B cell (primary cell): ENCODE measurements at regions not wholly inside any gene's neighbourhood (a gene's known extent, or its start where the extent isn't known, plus 50 kb on each side); places are given as distances from the start of the nearest gene placed in this dataset.
A peak's percentile ranks its signal among the peaks of the same experiment; 100 is the strongest.

Source experiments
- ATAC-seq: fragments of 200-7000 bp; cut with Tn5 transposase; one replicate; pipeline ENCODE4 v1.10.0; 2021; ENCODE audit warnings: low read depth, mild to moderate bottlenecking, moderate number of reproducible peaks, moderate library complexity
- CTCF ChIA-PET: fragments of 350-600 bp; sonication (Branson Sonifier 250); formaldehyde crosslinking; loops from one replicate; lab custom pipeline; 2021; ENCODE audit warnings: antibody characterized with exemption, inconsistent platforms; lab: Charles Lee
- POLR2A ChIA-PET: fragments of 350-600 bp; sonication (Branson Sonifier 250); formaldehyde crosslinking; loops from one replicate; lab custom pipeline; 2021; ENCODE audit warnings: antibody characterized with exemption; lab: Charles Lee
- DNase-seq: peaks from one replicate; pipeline ENCODE4 v3.0.0; 2013
- H2AFZ ChIP-seq: 2 replicates; pipeline ENCODE4 v1.6.1; 2012; ENCODE audit warnings: mild to moderate bottlenecking, low read depth, low read length; ENCODE audit not compliant: insufficient read depth, poor library complexity, severe bottlenecking
- H3K27ac ChIP-seq, 2 donors: 1 replicate in 1 of 2; 2 replicates in 1 of 2; pipeline ENCODE4 v1.5.1; 2012 to 2013; ENCODE audit warnings: low read length in 2 of 2, mild to moderate bottlenecking in 2 of 2, moderate library complexity in 1 of 2
- H3K27me3 ChIP-seq, 4 experiments: fragments of 200-600 bp in 1 of 4; sonication (generic) in 1 of 4; replicated peaks in 1 of 4; 1 replicate in 2 of 4; 2 replicates in 2 of 4; pipeline versions ENCODE4 v1.6.1 to v1.7.0; 2013 to 2016; ENCODE audit warnings: low read length in 3 of 4, mild to moderate bottlenecking in 2 of 4, mixed read lengths in 1 of 4, moderate library complexity in 1 of 4; ENCODE audit not compliant: insufficient read depth in 4 of 4, control insufficient read depth in 3 of 4; ENCODE audit errors: control extremely low read depth in 1 of 4
- H3K36me3 ChIP-seq, 2 experiments: replicated peaks in 1 of 2; 1 replicate in 1 of 2; 2 replicates in 1 of 2; pipeline versions ENCODE4 v1.6.1 to v1.7.1; 2013; ENCODE audit warnings: low read length in 1 of 2; ENCODE audit not compliant: insufficient read depth in 2 of 2, control insufficient read depth in 1 of 2; ENCODE audit errors: control extremely low read depth in 1 of 2, extremely low read depth in 1 of 2
- H3K4me1 ChIP-seq, 2 donors: fragments of 200-600 bp in 1 of 2; sonication (generic) in 1 of 2; 1 replicate in 1 of 2; 2 replicates in 1 of 2; pipeline versions ENCODE4 v1.5.1 to v1.6.1; 2013 to 2017; ENCODE audit warnings: low read length in 2 of 2; ENCODE audit not compliant: control insufficient read depth in 2 of 2, insufficient read depth in 2 of 2
- H3K4me2 ChIP-seq: replicated peaks from 2 replicates; pipeline ENCODE3; 2012; ENCODE audit warnings: mild to moderate bottlenecking, low read depth, low read length; ENCODE audit not compliant: poor library complexity, severe bottlenecking
- H3K4me3 ChIP-seq, 5 experiments: fragments of 200-600 bp in 1 of 5; sonication (generic) in 1 of 5; 1 replicate in 3 of 5; 2 replicates in 2 of 5; pipeline versions ENCODE4 v1.5.1 to v1.7.0; 2011 to 2016; ENCODE audit warnings: low read length in 4 of 5, mild to moderate bottlenecking in 4 of 5, low read depth in 2 of 5, control low read depth in 1 of 5, moderate library complexity in 1 of 5; ENCODE audit not compliant: insufficient read depth in 1 of 5; ENCODE audit errors: control extremely low read depth in 1 of 5, extremely low read depth in 1 of 5
- H3K79me2 ChIP-seq: fragments of 200-600 bp; sonication (generic); one replicate; pipeline ENCODE4 v1.6.0; 2016; ENCODE audit warnings: low read length; ENCODE audit not compliant: control insufficient read depth, insufficient read depth
- H3K9ac ChIP-seq: fragments of 200-600 bp; sonication (generic); 2 replicates; pipeline ENCODE4 v1.6.1; 2017; ENCODE audit warnings: mild to moderate bottlenecking, low read length, moderate library complexity
- H3K9me3 ChIP-seq, 3 donors: one replicate each; pipeline versions ENCODE4 v1.6.1 to v1.7.1; 2013; ENCODE audit warnings: low read length in 2 of 3; ENCODE audit not compliant: control insufficient read depth in 2 of 3, insufficient read depth in 1 of 3; ENCODE audit errors: control extremely low read depth in 1 of 3
- H4K20me1 ChIP-seq: 2 replicates; pipeline ENCODE4 v1.6.0; 2012; ENCODE audit warnings: mild to moderate bottlenecking, low read length; ENCODE audit not compliant: insufficient read depth, control insufficient read depth, poor library complexity, severe bottlenecking
- H3K27ac Mint-ChIP-seq: one replicate; pipeline ENCODE4 v1.8.0; 2021; ENCODE audit warnings: mixed read lengths
- H3K27me3 Mint-ChIP-seq: one replicate; pipeline ENCODE4 v1.8.0; 2021; ENCODE audit warnings: mixed read lengths
- H3K4me1 Mint-ChIP-seq: one replicate; pipeline ENCODE4 v1.8.0; 2021; ENCODE audit warnings: mixed read lengths
- H3K4me3 Mint-ChIP-seq: one replicate; pipeline ENCODE4 v1.8.0; 2021; ENCODE audit warnings: mixed read lengths
- H3K9me3 Mint-ChIP-seq: one replicate; pipeline ENCODE4 v1.8.0; 2022; ENCODE audit warnings: mixed read lengths; ENCODE audit not compliant: insufficient read depth
- EZH2 ChIP-seq: IDR thresholded peaks from 2 replicates; pipeline ENCODE4 v1.6.1; 2012; ENCODE audit warnings: borderline replicate concordance, low read depth, mild to moderate bottlenecking, moderate library complexity, low read length; ENCODE audit not compliant: insufficient read depth, poor library complexity, severe bottlenecking
- WGBS: methylation state at CpG from one replicate; pipeline ENCODE4 v1.1.5; 2013; ENCODE audit warnings: missing lambda C conversion rate; ENCODE audit not compliant: insufficient coverage; 5-methylcytosine and 5-hydroxymethylcytosine counted together
- intact Hi-C: fragments of 100-400 bp; cut with micrococcal nuclease; formaldehyde crosslinking; loops from one replicate; pipeline ENCODE4 v1.10.0; 2022
- TF ChIP-seq, protein P1 (sequence below): fragments of 200-600 bp; IDR thresholded peaks from one replicate; pipeline ENCODE4 v1.8.0; 2022; ENCODE audit warnings: antibody characterized with exemption, mild to moderate bottlenecking

GRCh38 chr16:85988306-85988705 is 89.3 kb downstream of the IRF8 start:
- Histone ChIP-seq H3K4me3 (peak overlapping the region in 1 of 5 experiments; percentile 47), H3K9me3 (no peaks in the 10 kb centered on the region), H2AFZ (peak overlapping the region; percentile 39), H3K79me2 (peaks cover 11% of the 10 kb centered on the region), H3K27me3 (no peaks in the 10 kb centered on the region), H3K4me2 (peak overlapping the region; percentile 74), H3K36me3 (no peaks in the 10 kb centered on the region), H3K9ac (peak overlapping the region; percentile 27), H3K27ac (peak overlapping the region; percentile 62 to 79), H4K20me1 (no peaks in the 10 kb centered on the region), H3K4me1 (peaks cover 86 to 98% of the 10 kb centered on the region in 2 donors)
- ATAC-seq (no peak), DNase-seq (peak; percentile 29)
- peaks cover 96% of the 10 kb centered on the region for H3K4me1 Mint-ChIP-seq
- CTCF ChIA-PET, result interaction anchor here (0.6 to 23.4 kb wide), 24 partner anchors 9 to 531 kb away, joined by 3 to 433 read pairs (median 4); partner anchors contain the start of gene IRF8
- H3K4me3 Mint-ChIP-seq, result peak overlapping the region; percentile 68
- H3K27ac Mint-ChIP-seq, result peak overlapping the region; percentile 84
- no peaks in the 10 kb centered on the region for H3K27me3 Mint-ChIP-seq
- no peaks in the 10 kb centered on the region for H3K9me3 Mint-ChIP-seq
- no peak for TF ChIP-seq EZH2
- TF ChIP-seq, protein P1, sequence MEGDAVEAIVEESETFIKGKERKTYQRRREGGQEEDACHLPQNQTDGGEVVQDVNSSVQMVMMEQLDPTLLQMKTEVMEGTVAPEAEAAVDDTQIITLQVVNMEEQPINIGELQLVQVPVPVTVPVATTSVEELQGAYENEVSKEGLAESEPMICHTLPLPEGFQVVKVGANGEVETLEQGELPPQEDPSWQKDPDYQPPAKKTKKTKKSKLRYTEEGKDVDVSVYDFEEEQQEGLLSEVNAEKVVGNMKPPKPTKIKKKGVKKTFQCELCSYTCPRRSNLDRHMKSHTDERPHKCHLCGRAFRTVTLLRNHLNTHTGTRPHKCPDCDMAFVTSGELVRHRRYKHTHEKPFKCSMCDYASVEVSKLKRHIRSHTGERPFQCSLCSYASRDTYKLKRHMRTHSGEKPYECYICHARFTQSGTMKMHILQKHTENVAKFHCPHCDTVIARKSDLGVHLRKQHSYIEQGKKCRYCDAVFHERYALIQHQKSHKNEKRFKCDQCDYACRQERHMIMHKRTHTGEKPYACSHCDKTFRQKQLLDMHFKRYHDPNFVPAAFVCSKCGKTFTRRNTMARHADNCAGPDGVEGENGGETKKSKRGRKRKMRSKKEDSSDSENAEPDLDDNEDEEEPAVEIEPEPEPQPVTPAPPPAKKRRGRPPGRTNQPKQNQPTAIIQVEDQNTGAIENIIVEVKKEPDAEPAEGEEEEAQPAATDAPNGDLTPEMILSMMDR, result no peak
- intact Hi-C loops, result loop anchor here (1.0 to 5.0 kb wide), 5 partner anchors 14 to 231 kb away; partner anchors contain the start of gene IRF8
- POLR2A ChIA-PET, result interaction anchor here (1.0 to 1.4 kb wide), 3 partner anchors 45 to 168 kb away, joined by 4 to 9 read pairs (median 4); partner anchors contain the start of gene IRF8
- WGBS, result 71% methylated on average over 1 of the region's 5 CpGs

DNA sequence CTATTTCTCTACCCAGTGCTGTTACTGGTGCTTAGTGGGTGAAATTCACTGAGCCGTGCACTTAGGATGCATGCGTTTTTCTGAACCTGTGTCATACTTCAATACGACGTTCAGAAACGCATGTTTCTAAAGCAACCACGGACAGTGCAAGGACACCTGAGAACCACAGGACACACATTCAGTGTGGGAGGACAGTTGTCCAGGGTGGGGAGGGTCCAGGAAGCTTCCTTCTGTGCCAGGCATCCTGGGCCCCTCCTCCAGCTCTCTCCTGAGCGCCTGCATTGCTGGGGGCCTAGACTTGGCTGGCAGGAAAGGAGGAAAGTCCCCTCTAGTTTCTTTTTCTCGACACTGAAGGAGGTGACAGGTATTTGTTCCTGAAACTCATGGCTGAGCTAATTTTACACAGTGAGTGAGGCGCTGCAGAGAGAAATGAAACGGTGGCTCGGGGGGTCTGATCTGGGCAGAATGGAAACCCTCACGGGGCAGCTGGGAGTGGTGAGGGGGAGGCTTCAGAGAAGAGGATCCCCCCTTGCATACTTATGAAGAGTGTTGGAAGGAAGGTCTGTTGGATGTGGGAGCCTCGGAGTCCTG is 89.9 kb downstream of the IRF8 start:
- ATAC-seq (peak; percentile 54), DNase-seq (peak; percentile 83)
- POLR2A ChIA-PET, result interaction anchor here (0.5 to 1.4 kb wide), 4 partner anchors 24 to 168 kb away, joined by 3 to 9 read pairs (median 4); partner anchors contain the start of gene IRF8
- Mint-ChIP-seq H3K4me1 (peaks cover 91% of the 10 kb centered on the region), H3K9me3 (no peaks in the 10 kb centered on the region), H3K27ac (peak overlapping the region; percentile 84), H3K27me3 (no peaks in the 10 kb centered on the region), H3K4me3 (peak overlapping the region; percentile 68)
- TF ChIP-seq, protein P1, result no peak
- TF ChIP-seq EZH2, result no peak
- Histone ChIP-seq H2AFZ (peak overlapping the region; percentile 39), H3K4me2 (peak overlapping the region; percentile 74), H4K20me1 (no peaks in the 10 kb centered on the region), H3K4me1 (peaks cover 81 to 95% of the 10 kb centered on the region in 2 donors), H3K79me2 (peaks cover 7% of the 10 kb centered on the region), H3K27me3 (no peaks in the 10 kb centered on the region), H3K9ac (peak overlapping the region; percentile 27), H3K36me3 (no peaks in the 10 kb centered on the region), H3K27ac (peak overlapping the region; percentile 62 to 79), H3K9me3 (no peaks in the 10 kb centered on the region), H3K4me3 (peak overlapping the region in 2 of 5 experiments; percentile 26 to 47)
- intact Hi-C loops, result loop anchor here (1.0 to 5.0 kb wide), 5 partner anchors 14 to 232 kb away; partner anchors contain the start of gene IRF8
- 32% methylated on average over 8 of the region's 13 CpGs for WGBS
- CTCF ChIA-PET, result interaction anchor here (0.6 to 23.4 kb wide), 23 partner anchors 8 to 169 kb away, joined by 3 to 433 read pairs (median 4); partner anchors contain the start of gene IRF8
